ENCODE measurements at regions not wholly inside any gene's neighbourhood (a gene's known extent, or its start where the extent isn't known, plus 50 kb on each side); places are given as distances from the start of the nearest gene placed in this dataset.

GRCh38 chr7:35967366-35968139 is 166.7 kb downstream of the SEPTIN7 start:
- no peaks in the 10 kb centered on the region for H3K36me3 Mint-ChIP-seq (ENCODE audit: insufficient read depth, unreplicated experiment)
- CTCF ChIA-PET: no interaction called here
- H3K4me3 Mint-ChIP-seq (ENCODE audit: unreplicated experiment): no peak overlapping the region
- no peak overlapping the region for H3K27ac Mint-ChIP-seq (ENCODE audit: low read depth, unreplicated experiment)
- no peak for DNase-seq (ENCODE audit: unreplicated experiment)
- H3K27me3 Mint-ChIP-seq (ENCODE audit: insufficient read depth, unreplicated experiment): no peaks in the 10 kb centered on the region
- no peaks in the 10 kb centered on the region for H3K4me1 Mint-ChIP-seq (ENCODE audit: insufficient read depth, unreplicated experiment)
- no TSS peak for BruUV-seq (replicated peaks)
- H3K9me3 Mint-ChIP-seq (ENCODE audit: unreplicated experiment): no peaks in the 10 kb centered on the region
- POLR2A ChIA-PET: interaction anchor here (0.7 kb wide), 1 partner anchor 235 kb away, joined by 3 read pairs; no protein-coding TSS in a partner anchor
- intact Hi-C loops (cut with micrococcal nuclease): no loop called here
- no peak for TF ChIP-seq CTCF (IDR thresholded peaks at IDR 0.05; ENCODE audit: unreplicated experiment)

- no peaks in the 10 kb centered on the region for H3K27me3 Mint-ChIP-seq (ENCODE audit: insufficient read depth, unreplicated experiment)
- no peak for DNase-seq (ENCODE audit: unreplicated experiment)
- H3K27ac Mint-ChIP-seq (ENCODE audit: low read depth, unreplicated experiment): no peak overlapping the region
- no peaks in the 10 kb centered on the region for H3K36me3 Mint-ChIP-seq (ENCODE audit: insufficient read depth, unreplicated experiment)
- no peaks in the 10 kb centered on the region for H3K9me3 Mint-ChIP-seq (ENCODE audit: unreplicated experiment)
- TF ChIP-seq CTCF (IDR thresholded peaks at IDR 0.05; ENCODE audit: unreplicated experiment): no peak
- CTCF ChIA-PET: no interaction called here
- intact Hi-C loops (cut with micrococcal nuclease): no loop called here
- POLR2A ChIA-PET: interaction anchor here (0.7 kb wide), 1 partner anchor 235 kb away, joined by 3 read pairs; no protein-coding TSS in a partner anchor
- H3K4me3 Mint-ChIP-seq (ENCODE audit: unreplicated experiment): no peak overlapping the region
- BruUV-seq (replicated peaks): no TSS peak
- no peaks in the 10 kb centered on the region for H3K4me1 Mint-ChIP-seq (ENCODE audit: insufficient read depth, unreplicated experiment)
Measured at GRCh38 chr7:35968140-35968940, 167.5 kb downstream of the SEPTIN7 start.

GRCh38 chr7:35969066-35969465 is 168.2 kb downstream of the SEPTIN7 start:
- CTCF ChIA-PET: no interaction called here
- Mint-ChIP-seq H3K9me3 (ENCODE audit: unreplicated experiment) (no peaks in the 10 kb centered on the region), H3K27me3 (ENCODE audit: insufficient read depth, unreplicated experiment) (no peaks in the 10 kb centered on the region), H3K36me3 (ENCODE audit: insufficient read depth, unreplicated experiment) (no peaks in the 10 kb centered on the region), H3K27ac (ENCODE audit: low read depth, unreplicated experiment) (no peak overlapping the region), H3K4me3 (ENCODE audit: unreplicated experiment) (no peak overlapping the region), H3K4me1 (ENCODE audit: insufficient read depth, unreplicated experiment) (no peaks in the 10 kb centered on the region)
- intact Hi-C loops (cut with micrococcal nuclease): no loop called here
- no peak for DNase-seq (ENCODE audit: unreplicated experiment)
- POLR2A ChIA-PET: no interaction called here
- TF ChIP-seq CTCF (IDR thresholded peaks at IDR 0.05; ENCODE audit: unreplicated experiment): no peak
- no TSS peak for BruUV-seq (replicated peaks)

GRCh38 chr7:35970458-35970857 is 169.6 kb downstream of the SEPTIN7 start:
- BruUV-seq (replicated peaks): no TSS peak
- POLR2A ChIA-PET: interaction anchor here (0.6 kb wide), 1 partner anchor 170 kb away, joined by 3 read pairs; the partner anchor contains the start of gene SEPTIN7
- CTCF ChIA-PET: interaction anchor here (0.6 to 2.0 kb wide), 4 partner anchors 53 to 278 kb away, joined by 3 to 8 read pairs (median 4); no protein-coding TSS in a partner anchor
- intact Hi-C loops (cut with micrococcal nuclease): loop anchor here (10.0 kb wide), 1 partner anchor 896 kb away; no protein-coding TSS in a partner anchor
- no peak overlapping the region for H3K27ac Mint-ChIP-seq (ENCODE audit: low read depth, unreplicated experiment)
- H3K9me3 Mint-ChIP-seq (ENCODE audit: unreplicated experiment): no peaks in the 10 kb centered on the region
- TF ChIP-seq CTCF (IDR thresholded peaks at IDR 0.05; ENCODE audit: unreplicated experiment): no peak
- H3K36me3 Mint-ChIP-seq (ENCODE audit: insufficient read depth, unreplicated experiment): no peaks in the 10 kb centered on the region
- DNase-seq (ENCODE audit: unreplicated experiment): no peak
- H3K27me3 Mint-ChIP-seq (ENCODE audit: insufficient read depth, unreplicated experiment): no peaks in the 10 kb centered on the region
- no peaks in the 10 kb centered on the region for H3K4me1 Mint-ChIP-seq (ENCODE audit: insufficient read depth, unreplicated experiment)
- no peak overlapping the region for H3K4me3 Mint-ChIP-seq (ENCODE audit: unreplicated experiment)

Data from MCF 10A (cell line).